Progenitor cell of endocrine pancreas (in vitro differentiated cells): ENCODE measurements at regions not wholly inside any gene's neighbourhood (a gene's known extent, or its start where the extent isn't known, plus 50 kb on each side); places are given as distances from the start of the nearest gene placed in this dataset.

Source experiments
- DNase-seq: peaks from one replicate; pipeline ENCODE4 v3.0.0; 2021; ENCODE audit warnings: low spot score; ENCODE audit not compliant: unreplicated experiment
- H3K27ac Mint-ChIP-seq: 2 replicates; pipeline ENCODE4 v1.8.0; 2021; ENCODE audit warnings: mild to moderate bottlenecking, moderate library complexity, mixed read lengths
- H3K27me3 Mint-ChIP-seq: 2 replicates; pipeline ENCODE4 v1.8.0; 2021; ENCODE audit warnings: mixed read lengths
- H3K36me3 Mint-ChIP-seq: 2 replicates; pipeline ENCODE4 v1.8.0; 2022; ENCODE audit warnings: mixed read lengths; ENCODE audit not compliant: insufficient read depth
- H3K4me1 Mint-ChIP-seq: 2 replicates; pipeline ENCODE4 v1.8.0; 2021; ENCODE audit warnings: low read depth, mixed read lengths
- H3K4me3 Mint-ChIP-seq: 2 replicates; pipeline ENCODE4 v1.8.0; 2021; ENCODE audit warnings: low read depth, mild to moderate bottlenecking, moderate library complexity, mixed read lengths
- H3K9me3 Mint-ChIP-seq: 2 replicates; pipeline ENCODE4 v1.8.0; 2021; ENCODE audit warnings: low read depth, mixed read lengths
- CTCF ChIP-seq: fragments of 200-600 bp; sonication (generic); IDR thresholded peaks from one replicate; pipeline ENCODE4 v1.5.0; 2021; ENCODE audit warnings: antibody characterized with exemption, mild to moderate bottlenecking; ENCODE audit not compliant: unreplicated experiment

GRCh38 chr5:5826911-5827310 is 404.4 kb downstream of the ICE1 start:
- TF ChIP-seq CTCF = no peak
- Mint-ChIP-seq H3K4me1 (peaks cover 22% of the 10 kb centered on the region), H3K27ac (no peak overlapping the region), H3K4me3 (no peak overlapping the region), H3K36me3 (no peaks in the 10 kb centered on the region), H3K9me3 (peaks cover 5% of the 10 kb centered on the region), H3K27me3 (peaks cover 10% of the 10 kb centered on the region)
- DNase-seq = no peak

- no peaks in the 10 kb centered on the region for H3K36me3 Mint-ChIP-seq
- H3K9me3 Mint-ChIP-seq = peaks cover 2% of the 10 kb centered on the region
- H3K27ac Mint-ChIP-seq = no peak overlapping the region
- H3K27me3 Mint-ChIP-seq = peaks cover 7% of the 10 kb centered on the region
- no peak for TF ChIP-seq CTCF
- DNase-seq = no peak
- peaks cover 13% of the 10 kb centered on the region for H3K4me1 Mint-ChIP-seq
- no peak overlapping the region for H3K4me3 Mint-ChIP-seq
Observed at GRCh38 chr5:5822729-5823257, 400.3 kb downstream of the ICE1 start.

DNA sequence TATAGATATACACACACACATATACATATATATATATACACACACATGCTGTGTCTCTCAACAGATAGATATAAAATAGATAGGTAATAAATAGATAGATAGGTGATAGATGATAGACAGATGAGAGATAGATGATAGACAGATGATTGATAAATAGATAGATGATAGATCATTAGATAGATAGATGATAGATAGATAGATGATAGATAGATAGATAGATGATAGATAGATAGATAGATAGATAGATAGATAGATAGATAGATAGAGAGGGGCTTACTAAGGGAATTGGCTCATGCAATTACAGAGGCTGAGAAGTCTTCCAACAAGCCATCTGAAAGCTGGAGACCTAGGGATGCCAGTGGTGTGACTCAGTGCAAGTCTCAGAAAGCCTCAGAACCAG is 394.5 kb downstream of the ICE1 start:
- peaks cover 2% of the 10 kb centered on the region for H3K9me3 Mint-ChIP-seq
- TF ChIP-seq CTCF = no peak
- no peak for DNase-seq
- no peak overlapping the region for H3K4me3 Mint-ChIP-seq
- no peaks in the 10 kb centered on the region for H3K27me3 Mint-ChIP-seq
- H3K27ac Mint-ChIP-seq = no peak overlapping the region
- H3K36me3 Mint-ChIP-seq = no peaks in the 10 kb centered on the region
- H3K4me1 Mint-ChIP-seq = no peaks in the 10 kb centered on the region

- no peak for TF ChIP-seq CTCF
- DNase-seq = no peak
- no peak overlapping the region for H3K4me3 Mint-ChIP-seq
- H3K36me3 Mint-ChIP-seq = no peaks in the 10 kb centered on the region
- no peaks in the 10 kb centered on the region for H3K9me3 Mint-ChIP-seq
- H3K27ac Mint-ChIP-seq = no peak overlapping the region
- peaks cover 8% of the 10 kb centered on the region for H3K4me1 Mint-ChIP-seq
- no peaks in the 10 kb centered on the region for H3K27me3 Mint-ChIP-seq
Observed at GRCh38 chr5:5813441-5813840, 391.0 kb downstream of the ICE1 start.

DNA sequence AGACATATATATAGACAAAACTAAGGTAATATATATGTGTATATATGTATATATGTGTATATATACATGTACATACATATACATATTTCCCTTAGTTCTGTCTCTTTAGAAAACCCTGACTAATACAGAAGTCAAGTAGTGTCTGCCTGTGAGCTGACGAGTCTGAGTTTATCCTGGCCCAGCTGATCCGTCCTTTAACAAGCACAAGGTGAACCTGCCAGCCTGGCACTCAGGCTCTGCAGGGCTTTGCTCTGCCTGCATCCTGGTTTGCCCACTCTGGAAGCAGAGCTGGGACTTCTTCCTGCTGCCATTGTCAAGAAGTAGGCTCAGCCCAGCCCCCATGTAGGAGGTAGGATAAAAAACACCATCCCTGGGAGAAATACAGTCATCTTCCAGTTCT is 388.0 kb downstream of the ICE1 start:
- no peak for TF ChIP-seq CTCF
- no peaks in the 10 kb centered on the region for H3K36me3 Mint-ChIP-seq
- no peak for DNase-seq
- H3K27me3 Mint-ChIP-seq = no peaks in the 10 kb centered on the region
- H3K4me1 Mint-ChIP-seq = peaks cover 13% of the 10 kb centered on the region
- H3K9me3 Mint-ChIP-seq = no peaks in the 10 kb centered on the region
- no peak overlapping the region for H3K4me3 Mint-ChIP-seq
- no peak overlapping the region for H3K27ac Mint-ChIP-seq
